ENCODE measurements at regions not wholly inside any gene's neighbourhood (a gene's known extent, or its start where the extent isn't known, plus 50 kb on each side); places are given as distances from the start of the nearest gene placed in this dataset.

DNA sequence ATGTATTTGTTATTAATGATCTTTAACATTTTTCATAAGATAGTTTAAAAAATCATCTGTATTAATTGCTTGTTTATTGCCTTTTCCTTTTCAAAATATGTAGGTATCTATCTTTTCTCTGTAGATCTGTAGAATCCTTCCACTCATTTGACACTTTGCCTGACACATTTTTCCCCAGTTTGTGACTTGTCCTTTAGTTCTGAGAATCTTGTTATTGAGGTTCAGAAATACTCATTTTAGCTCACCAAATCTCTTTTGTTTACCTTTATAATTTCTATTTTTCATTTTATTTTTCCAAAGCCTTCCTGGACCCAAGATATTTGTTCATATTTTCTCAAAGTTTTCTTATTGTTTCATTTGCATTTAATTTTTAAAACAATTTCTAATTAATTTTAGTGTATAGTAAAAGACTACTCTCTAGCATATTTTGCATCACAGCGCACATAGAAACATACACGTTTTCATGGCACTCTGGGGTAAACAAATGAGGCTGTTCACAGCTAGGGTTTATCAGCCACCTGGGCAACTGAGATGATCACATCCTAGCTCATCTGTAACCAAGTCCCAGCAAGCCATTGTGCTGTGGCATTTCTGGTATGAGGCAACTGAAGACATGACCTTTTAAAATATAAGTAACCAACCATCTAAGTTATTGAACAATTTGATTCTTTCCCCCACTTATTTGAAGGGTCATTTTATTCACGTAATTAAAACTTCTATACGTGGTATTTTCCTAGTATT, 275.7 kb downstream of the ADGB start:
- H3K4me3 ChIP-seq (ENCODE audit: low read depth, low read length), result no peak overlapping the region
- no peak for DNase-seq (ENCODE audit: low read depth)
- TF ChIP-seq, protein P1, sequence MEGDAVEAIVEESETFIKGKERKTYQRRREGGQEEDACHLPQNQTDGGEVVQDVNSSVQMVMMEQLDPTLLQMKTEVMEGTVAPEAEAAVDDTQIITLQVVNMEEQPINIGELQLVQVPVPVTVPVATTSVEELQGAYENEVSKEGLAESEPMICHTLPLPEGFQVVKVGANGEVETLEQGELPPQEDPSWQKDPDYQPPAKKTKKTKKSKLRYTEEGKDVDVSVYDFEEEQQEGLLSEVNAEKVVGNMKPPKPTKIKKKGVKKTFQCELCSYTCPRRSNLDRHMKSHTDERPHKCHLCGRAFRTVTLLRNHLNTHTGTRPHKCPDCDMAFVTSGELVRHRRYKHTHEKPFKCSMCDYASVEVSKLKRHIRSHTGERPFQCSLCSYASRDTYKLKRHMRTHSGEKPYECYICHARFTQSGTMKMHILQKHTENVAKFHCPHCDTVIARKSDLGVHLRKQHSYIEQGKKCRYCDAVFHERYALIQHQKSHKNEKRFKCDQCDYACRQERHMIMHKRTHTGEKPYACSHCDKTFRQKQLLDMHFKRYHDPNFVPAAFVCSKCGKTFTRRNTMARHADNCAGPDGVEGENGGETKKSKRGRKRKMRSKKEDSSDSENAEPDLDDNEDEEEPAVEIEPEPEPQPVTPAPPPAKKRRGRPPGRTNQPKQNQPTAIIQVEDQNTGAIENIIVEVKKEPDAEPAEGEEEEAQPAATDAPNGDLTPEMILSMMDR (conservative IDR thresholded peaks at IDR 0.05; ENCODE audit: low read depth, low read length), result no peak

DNA sequence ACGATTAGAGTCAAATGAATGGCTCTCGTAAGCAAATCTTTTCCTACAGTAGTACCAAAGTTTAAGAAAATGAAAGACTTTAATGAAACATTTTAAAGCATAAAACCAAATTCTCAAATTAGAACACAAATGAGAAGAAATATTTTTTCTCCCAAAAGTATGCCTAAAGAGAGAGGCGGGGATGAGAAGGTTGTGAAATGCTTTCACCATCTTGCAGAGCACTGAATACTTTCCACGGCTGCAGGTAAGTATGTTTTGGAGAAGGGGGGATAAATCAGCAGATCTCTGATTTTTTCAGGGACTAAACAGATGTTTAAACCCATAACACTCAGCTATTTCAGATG, 277.1 kb downstream of the ADGB start:
- no peak overlapping the region for H3K4me3 ChIP-seq (ENCODE audit: low read depth, low read length)
- TF ChIP-seq, protein P1 (conservative IDR thresholded peaks at IDR 0.05; ENCODE audit: low read depth, low read length), result no peak
- DNase-seq (ENCODE audit: low read depth), result no peak

DNA sequence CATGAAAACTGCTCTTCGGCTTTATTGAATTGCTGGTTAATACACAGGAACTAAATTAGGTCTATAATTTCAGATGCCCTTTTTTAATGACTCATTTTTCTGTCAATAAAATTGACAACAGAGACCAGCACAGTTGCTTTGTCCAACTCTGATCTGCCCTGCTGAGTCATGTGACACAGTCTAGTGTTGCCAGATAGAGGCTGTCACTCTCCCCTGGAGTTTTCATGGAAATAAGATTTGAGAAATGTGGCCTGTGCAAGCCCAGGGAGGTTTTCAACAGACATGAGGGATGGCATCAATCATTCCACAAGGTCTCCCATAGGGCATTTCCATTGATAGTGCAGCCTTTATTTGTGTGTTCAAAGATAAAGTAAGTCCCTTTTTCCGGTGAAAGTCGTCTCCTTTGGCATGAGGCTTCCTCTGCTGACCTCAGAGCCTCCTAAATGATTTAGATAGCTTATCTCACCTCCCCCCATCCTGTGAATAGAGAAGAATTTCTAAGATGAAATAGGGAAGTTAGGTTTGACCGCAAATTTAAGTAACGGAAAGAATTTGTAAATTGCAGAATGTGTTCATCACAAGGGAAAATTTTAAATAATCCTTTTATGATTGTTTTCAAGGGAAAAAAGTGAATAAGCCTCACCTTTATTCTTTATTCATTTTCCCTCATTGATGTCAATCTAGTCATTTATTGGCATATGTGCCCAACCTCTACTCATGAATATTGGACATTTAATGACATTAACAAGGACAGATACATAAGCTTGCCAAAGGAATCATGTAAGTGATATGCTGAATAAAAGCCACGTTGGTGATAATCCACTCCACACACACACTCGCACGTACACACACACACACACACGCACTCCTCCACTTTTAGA, 277.7 kb downstream of the ADGB start:
- no peak overlapping the region for H3K4me3 ChIP-seq (ENCODE audit: low read depth, low read length)
- TF ChIP-seq, protein P1 (conservative IDR thresholded peaks at IDR 0.05; ENCODE audit: low read depth, low read length), result no peak
- no peak for DNase-seq (ENCODE audit: low read depth)

DNA sequence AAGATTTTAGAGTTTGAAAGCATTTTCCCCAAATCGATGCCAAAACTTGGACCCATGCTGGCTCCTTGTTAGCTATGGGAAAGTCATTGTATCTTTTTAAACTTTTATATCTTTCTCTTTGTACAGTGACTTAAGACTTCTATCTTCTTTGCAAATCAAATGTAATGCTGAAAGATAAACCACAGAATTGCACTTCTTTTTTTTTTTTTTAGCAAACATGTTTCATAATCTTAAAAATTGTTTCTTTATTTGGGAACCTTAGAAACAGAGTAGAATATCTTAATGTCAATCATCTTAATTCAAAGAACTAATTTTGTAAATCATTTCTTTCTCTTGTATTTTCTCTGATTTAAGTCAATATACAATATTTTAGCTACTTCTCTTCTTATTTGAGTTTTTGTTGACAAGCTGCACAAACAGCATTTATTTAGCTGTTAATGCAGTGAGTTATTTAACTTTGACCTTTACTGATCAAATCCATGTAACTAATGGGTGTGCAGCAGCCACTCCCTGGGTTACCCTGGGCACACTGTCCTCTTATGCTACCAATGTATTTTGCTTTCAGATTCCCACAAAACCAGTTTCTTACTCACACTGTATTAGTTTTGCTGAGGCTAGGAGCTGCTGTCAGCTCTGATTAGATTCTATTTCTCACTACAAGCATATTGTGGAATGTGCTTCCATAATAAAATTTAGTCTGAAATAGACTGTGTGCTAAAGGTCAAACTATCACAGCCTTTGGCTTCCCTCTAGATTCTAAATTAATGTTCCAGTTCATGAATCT, 279.6 kb downstream of the ADGB start:
- no peak for DNase-seq (ENCODE audit: low read depth)
- TF ChIP-seq, protein P1 (conservative IDR thresholded peaks at IDR 0.05; ENCODE audit: low read depth, low read length), result no peak
- no peak overlapping the region for H3K4me3 ChIP-seq (ENCODE audit: low read depth, low read length)

DNA sequence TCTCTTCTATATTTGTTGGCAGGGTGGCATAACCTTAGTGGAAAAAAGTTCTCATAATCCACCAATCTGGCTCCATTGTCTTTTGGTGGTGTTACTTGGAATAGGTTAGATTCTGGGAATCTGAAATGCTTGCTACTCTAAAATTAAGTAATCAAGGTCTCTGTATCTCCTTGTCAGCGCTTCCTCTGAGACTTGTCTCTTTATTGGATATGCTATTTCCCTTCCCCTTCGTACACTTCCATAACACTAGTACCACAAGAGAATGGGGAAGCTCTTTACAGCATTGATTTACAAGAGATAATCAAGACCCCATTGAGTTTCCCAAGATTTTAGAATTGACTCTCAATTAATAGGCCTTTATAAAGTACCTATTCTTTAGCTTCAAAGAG, 280.2 kb downstream of the ADGB start:
- H3K4me3 ChIP-seq (ENCODE audit: low read depth, low read length), result no peak overlapping the region
- no peak for DNase-seq (ENCODE audit: low read depth)
- TF ChIP-seq, protein P1 (conservative IDR thresholded peaks at IDR 0.05; ENCODE audit: low read depth, low read length), result no peak

DNA sequence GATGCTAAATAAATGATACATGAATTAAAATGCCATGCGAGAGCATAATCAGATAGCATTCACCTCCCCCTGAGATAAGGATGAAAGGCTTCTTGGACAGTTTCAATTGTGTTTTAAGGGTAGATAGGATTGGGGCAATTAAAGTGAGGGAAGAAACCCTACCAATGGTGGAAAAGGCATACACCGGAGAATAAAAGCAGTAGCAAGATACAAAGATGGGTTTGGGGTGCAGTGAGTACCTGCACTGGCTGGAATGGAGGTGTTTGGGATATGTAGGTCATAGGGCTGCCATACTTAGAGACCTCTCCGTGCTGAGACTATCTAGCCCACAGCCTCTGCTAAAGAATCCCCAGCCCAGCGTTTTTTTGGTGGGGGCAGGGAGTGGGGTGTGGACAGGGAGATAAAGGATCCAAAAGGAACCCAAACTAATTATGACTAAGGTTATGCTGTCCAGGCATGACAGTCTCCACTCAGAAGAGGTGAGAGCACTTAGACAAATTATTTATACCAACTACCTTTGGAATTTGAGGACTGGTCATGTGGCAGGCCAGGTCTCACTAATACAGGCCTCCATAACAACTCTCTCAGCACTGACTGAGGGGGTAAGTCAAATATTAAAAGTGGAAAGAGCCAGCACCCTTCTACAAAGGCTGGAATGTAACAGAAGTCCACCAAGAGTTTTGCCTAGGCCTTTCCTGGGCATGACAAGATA, 280.8 kb downstream of the ADGB start:
- DNase-seq (ENCODE audit: low read depth), result no peak
- H3K4me3 ChIP-seq (ENCODE audit: low read depth, low read length), result no peak overlapping the region
- TF ChIP-seq, protein P1 (conservative IDR thresholded peaks at IDR 0.05; ENCODE audit: low read depth, low read length), result no peak

Measured in choroid plexus epithelial cell (primary cell).